ENCODE measurements at regions not wholly inside any gene's neighbourhood (a gene's known extent, or its start where the extent isn't known, plus 50 kb on each side); places are given as distances from the start of the nearest gene placed in this dataset.

DNA sequence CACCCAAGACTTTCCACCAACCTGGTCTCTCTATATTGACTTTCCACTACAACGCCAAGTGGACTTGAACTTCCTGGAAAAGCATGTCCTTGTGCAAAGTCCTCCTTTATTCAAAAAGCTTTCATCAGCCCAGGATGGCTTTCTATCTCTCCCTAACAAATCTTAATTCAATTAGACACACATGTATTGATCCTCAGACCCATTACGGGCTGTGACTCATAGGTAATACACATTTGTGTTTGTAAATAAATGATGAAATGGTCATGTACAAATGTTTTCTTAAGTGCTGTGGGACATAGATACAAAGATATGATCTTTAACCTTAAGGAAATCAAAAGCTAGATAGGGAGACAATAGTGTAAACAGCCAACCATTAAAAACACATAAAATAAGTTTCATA is 1189.7 kb downstream of the EFNB2 start:
- TF ChIP-seq, protein P1, sequence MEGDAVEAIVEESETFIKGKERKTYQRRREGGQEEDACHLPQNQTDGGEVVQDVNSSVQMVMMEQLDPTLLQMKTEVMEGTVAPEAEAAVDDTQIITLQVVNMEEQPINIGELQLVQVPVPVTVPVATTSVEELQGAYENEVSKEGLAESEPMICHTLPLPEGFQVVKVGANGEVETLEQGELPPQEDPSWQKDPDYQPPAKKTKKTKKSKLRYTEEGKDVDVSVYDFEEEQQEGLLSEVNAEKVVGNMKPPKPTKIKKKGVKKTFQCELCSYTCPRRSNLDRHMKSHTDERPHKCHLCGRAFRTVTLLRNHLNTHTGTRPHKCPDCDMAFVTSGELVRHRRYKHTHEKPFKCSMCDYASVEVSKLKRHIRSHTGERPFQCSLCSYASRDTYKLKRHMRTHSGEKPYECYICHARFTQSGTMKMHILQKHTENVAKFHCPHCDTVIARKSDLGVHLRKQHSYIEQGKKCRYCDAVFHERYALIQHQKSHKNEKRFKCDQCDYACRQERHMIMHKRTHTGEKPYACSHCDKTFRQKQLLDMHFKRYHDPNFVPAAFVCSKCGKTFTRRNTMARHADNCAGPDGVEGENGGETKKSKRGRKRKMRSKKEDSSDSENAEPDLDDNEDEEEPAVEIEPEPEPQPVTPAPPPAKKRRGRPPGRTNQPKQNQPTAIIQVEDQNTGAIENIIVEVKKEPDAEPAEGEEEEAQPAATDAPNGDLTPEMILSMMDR (conservative IDR thresholded peaks at IDR 0.05; ENCODE audit: low read depth in 2 of 2): no peak
- TF ChIP-seq EZH2 (IDR thresholded peaks at IDR 0.05; ENCODE audit: low read depth, unreplicated experiment) (no peak), EZH2phosphoT487 (IDR thresholded peaks at IDR 0.05; ENCODE audit: unreplicated experiment) (no peak), CREB1 (CRISPR knock-in tag; IDR thresholded peaks at IDR 0.05; ENCODE audit: low read depth) (no peak), JUNB (IDR thresholded peaks at IDR 0.05; ENCODE audit: unreplicated experiment) (no peak), POLR2AphosphoS5 (IDR thresholded peaks at IDR 0.05; ENCODE audit: low read depth) (no peak)
- TF ChIP-seq, protein P2, sequence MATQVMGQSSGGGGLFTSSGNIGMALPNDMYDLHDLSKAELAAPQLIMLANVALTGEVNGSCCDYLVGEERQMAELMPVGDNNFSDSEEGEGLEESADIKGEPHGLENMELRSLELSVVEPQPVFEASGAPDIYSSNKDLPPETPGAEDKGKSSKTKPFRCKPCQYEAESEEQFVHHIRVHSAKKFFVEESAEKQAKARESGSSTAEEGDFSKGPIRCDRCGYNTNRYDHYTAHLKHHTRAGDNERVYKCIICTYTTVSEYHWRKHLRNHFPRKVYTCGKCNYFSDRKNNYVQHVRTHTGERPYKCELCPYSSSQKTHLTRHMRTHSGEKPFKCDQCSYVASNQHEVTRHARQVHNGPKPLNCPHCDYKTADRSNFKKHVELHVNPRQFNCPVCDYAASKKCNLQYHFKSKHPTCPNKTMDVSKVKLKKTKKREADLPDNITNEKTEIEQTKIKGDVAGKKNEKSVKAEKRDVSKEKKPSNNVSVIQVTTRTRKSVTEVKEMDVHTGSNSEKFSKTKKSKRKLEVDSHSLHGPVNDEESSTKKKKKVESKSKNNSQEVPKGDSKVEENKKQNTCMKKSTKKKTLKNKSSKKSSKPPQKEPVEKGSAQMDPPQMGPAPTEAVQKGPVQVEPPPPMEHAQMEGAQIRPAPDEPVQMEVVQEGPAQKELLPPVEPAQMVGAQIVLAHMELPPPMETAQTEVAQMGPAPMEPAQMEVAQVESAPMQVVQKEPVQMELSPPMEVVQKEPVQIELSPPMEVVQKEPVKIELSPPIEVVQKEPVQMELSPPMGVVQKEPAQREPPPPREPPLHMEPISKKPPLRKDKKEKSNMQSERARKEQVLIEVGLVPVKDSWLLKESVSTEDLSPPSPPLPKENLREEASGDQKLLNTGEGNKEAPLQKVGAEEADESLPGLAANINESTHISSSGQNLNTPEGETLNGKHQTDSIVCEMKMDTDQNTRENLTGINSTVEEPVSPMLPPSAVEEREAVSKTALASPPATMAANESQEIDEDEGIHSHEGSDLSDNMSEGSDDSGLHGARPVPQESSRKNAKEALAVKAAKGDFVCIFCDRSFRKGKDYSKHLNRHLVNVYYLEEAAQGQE (IDR thresholded peaks at IDR 0.05; ENCODE audit: unreplicated experiment): no peak

Measured in GM23338 (cell line).